Naive thymus-derived CD4-positive, alpha-beta T cell (primary cell): ENCODE measurements at regions not wholly inside any gene's neighbourhood (a gene's known extent, or its start where the extent isn't known, plus 50 kb on each side); places are given as distances from the start of the nearest gene placed in this dataset.
"Not testable (repeated sequence)": the region's sequence is repeated elsewhere in the genome, so short reads cannot be mapped to it uniquely, and the experiment has no call there.

Experiments used
- ATAC-seq: fragments of 150-1000 bp; cut with Tn5 transposase; 2 replicates; pipeline ENCODE4 v1.10.0; 2021; ENCODE audit warnings: mild to moderate bottlenecking, moderate library complexity
- CTCF ChIA-PET: fragments of 350-600 bp; sonication (Branson Sonifier 250); formaldehyde crosslinking; loops from one replicate; lab custom pipeline; 2021; ENCODE audit warnings: antibody characterized with exemption; lab: Charles Lee
- POLR2A ChIA-PET: fragments of 350-600 bp; sonication (Branson Sonifier 250); formaldehyde crosslinking; loops from one replicate; lab custom pipeline; 2021; ENCODE audit warnings: antibody characterized with exemption, inconsistent platforms; lab: Charles Lee
- DNase-seq, 9 donors: peaks; one replicate each; pipeline versions ENCODE4 v3.0.0 to v3.0.0-alpha.2; 2020 to 2022; ENCODE audit warnings: mixed read lengths in 1 of 9
- H3K27ac ChIP-seq: one replicate; pipeline ENCODE4 v1.7.0; 2013; ENCODE audit warnings: mild to moderate bottlenecking, low read depth, low read length, moderate library complexity
- H3K27me3 ChIP-seq, 2 donors: one replicate each; pipeline ENCODE4 v1.7.0; 2013; ENCODE audit warnings: low read length in 2 of 2, mild to moderate bottlenecking in 2 of 2, moderate library complexity in 2 of 2; ENCODE audit not compliant: control insufficient read depth in 2 of 2, insufficient read depth in 2 of 2
- H3K36me3 ChIP-seq, 3 experiments: 1 replicate in 2 of 3; 2 replicates in 1 of 3; pipeline ENCODE4 v1.7.0; 2013; ENCODE audit warnings: low read length in 3 of 3, mild to moderate bottlenecking in 3 of 3, moderate library complexity in 1 of 3; ENCODE audit not compliant: insufficient read depth in 3 of 3, control insufficient read depth in 2 of 3
- H3K4me1 ChIP-seq, 2 donors: one replicate each; pipeline ENCODE4 v1.7.0; 2013; ENCODE audit warnings: low read length in 2 of 2, mild to moderate bottlenecking in 2 of 2, moderate library complexity in 1 of 2; ENCODE audit not compliant: control insufficient read depth in 2 of 2, insufficient read depth in 2 of 2
- H3K4me3 ChIP-seq: 2 replicates; pipeline ENCODE4 v1.7.0; 2013; ENCODE audit warnings: mild to moderate bottlenecking, low read length
- H3K9me3 ChIP-seq, 3 experiments: 1 replicate in 2 of 3; 2 replicates in 1 of 3; pipeline ENCODE4 v1.7.0; 2013; ENCODE audit warnings: low read length in 3 of 3; ENCODE audit not compliant: control insufficient read depth in 2 of 3
- H3K27ac Mint-ChIP-seq, 9 donors: one replicate each; pipeline ENCODE4 v1.8.0; 2020 to 2022; ENCODE audit warnings: mixed read lengths in 9 of 9, mild to moderate bottlenecking in 8 of 9, moderate library complexity in 5 of 9, inconsistent platforms in 2 of 9
- H3K27me3 Mint-ChIP-seq, 5 donors: one replicate each; pipeline ENCODE4 v1.8.0; 2021 to 2022; ENCODE audit warnings: mixed read lengths in 5 of 5, mild to moderate bottlenecking in 1 of 5
- H3K36me3 Mint-ChIP-seq, 5 donors: one replicate each; pipeline ENCODE4 v1.8.0; 2020 to 2022; ENCODE audit warnings: mixed read lengths in 5 of 5, mild to moderate bottlenecking in 3 of 5, inconsistent platforms in 1 of 5
- H3K4me1 Mint-ChIP-seq, 7 donors: one replicate each; pipeline ENCODE4 v1.8.0; 2020 to 2022; ENCODE audit warnings: mixed read lengths in 7 of 7, mild to moderate bottlenecking in 3 of 7, inconsistent platforms in 1 of 7
- H3K4me3 Mint-ChIP-seq, 10 donors: one replicate each; pipeline ENCODE4 v1.8.0; 2020 to 2022; ENCODE audit warnings: mild to moderate bottlenecking in 10 of 10, mixed read lengths in 10 of 10, moderate library complexity in 6 of 10, inconsistent platforms in 2 of 10
- H3K9me3 Mint-ChIP-seq, 11 donors: one replicate each; pipeline ENCODE4 v1.8.0; 2020 to 2022; ENCODE audit warnings: mixed read lengths in 11 of 11, mild to moderate bottlenecking in 4 of 11, inconsistent platforms in 1 of 11, moderate library complexity in 1 of 11
- intact Hi-C, 2 donors: fragments of 100-400 bp; cut with micrococcal nuclease; formaldehyde crosslinking; loops; one replicate each; pipeline ENCODE4 v1.15.1; 2023

- peaks cover 6 to 31% (median 13%) of the 10 kb centered on the region in 11 donors for H3K9me3 Mint-ChIP-seq
- Histone ChIP-seq H3K36me3 (no peaks in the 10 kb centered on the region), H3K4me1 (no peaks in the 10 kb centered on the region), H3K27me3 (no peaks in the 10 kb centered on the region), H3K4me3 (no peak overlapping the region), H3K27ac (no peak overlapping the region), H3K9me3 (peaks cover 0 to 4% (median 0%) of the 10 kb centered on the region in 3 experiments)
- no peak for DNase-seq
- ChIA-PET POLR2A (no interaction called here), CTCF (no interaction called here)
- no peak overlapping the region for H3K27ac Mint-ChIP-seq
- peaks cover 7 to 55% (median 47%) of the 10 kb centered on the region in 5 donors for H3K27me3 Mint-ChIP-seq
- no peak overlapping the region for H3K4me3 Mint-ChIP-seq
- no peaks in the 10 kb centered on the region for H3K4me1 Mint-ChIP-seq
- intact Hi-C loops: no loop called here
- peaks cover 0 to 11% (median 7%) of the 10 kb centered on the region in 5 donors for H3K36me3 Mint-ChIP-seq
- no peak for ATAC-seq
These were observed 268.8 kb upstream of the DIO3 start for GRCh38 chr14:101292448-101292847.

- H3K9me3 Mint-ChIP-seq: peaks cover 6 to 37% (median 16%) of the 10 kb centered on the region in 11 donors
- no peaks in the 10 kb centered on the region for H3K36me3 ChIP-seq
- H3K4me3 ChIP-seq: no peak overlapping the region
- H3K4me1 ChIP-seq: no peaks in the 10 kb centered on the region
- no peaks in the 10 kb centered on the region for H3K4me1 Mint-ChIP-seq
- no peaks in the 10 kb centered on the region for H3K27me3 ChIP-seq
- H3K36me3 Mint-ChIP-seq: peaks cover 0 to 11% (median 7%) of the 10 kb centered on the region in 5 donors
- no peak overlapping the region for H3K27ac Mint-ChIP-seq
- ChIA-PET POLR2A (no interaction called here), CTCF (no interaction called here)
- peaks cover 0 to 4% (median 0%) of the 10 kb centered on the region in 3 experiments for H3K9me3 ChIP-seq
- H3K4me3 Mint-ChIP-seq: no peak overlapping the region
- intact Hi-C loops: no loop called here
- H3K27me3 Mint-ChIP-seq: peaks cover 7 to 60% (median 43%) of the 10 kb centered on the region in 5 donors
- DNase-seq (no peak), ATAC-seq (no peak)
- H3K27ac ChIP-seq: no peak overlapping the region
These were observed 267.7 kb upstream of the DIO3 start for GRCh38 chr14:101293605-101294004.

GRCh38 chr14:101294136-101294535 lies 267.2 kb upstream of the DIO3 start:
- Mint-ChIP-seq H3K27ac (no peak overlapping the region), H3K36me3 (peaks cover 0 to 11% (median 7%) of the 10 kb centered on the region in 5 donors), H3K27me3 (peaks cover 7 to 60% (median 38%) of the 10 kb centered on the region in 5 donors), H3K4me1 (no peaks in the 10 kb centered on the region), H3K4me3 (no peak overlapping the region), H3K9me3 (peaks cover 6 to 37% (median 16%) of the 10 kb centered on the region in 11 donors)
- H3K36me3 ChIP-seq: no peaks in the 10 kb centered on the region
- H3K4me3 ChIP-seq: no peak overlapping the region
- H3K27ac ChIP-seq: no peak overlapping the region
- intact Hi-C loops: no loop called here
- H3K27me3 ChIP-seq: no peaks in the 10 kb centered on the region
- CTCF ChIA-PET: no interaction called here
- peaks cover 0 to 4% (median 0%) of the 10 kb centered on the region in 3 experiments for H3K9me3 ChIP-seq
- no peak for ATAC-seq
- DNase-seq: no peak
- POLR2A ChIA-PET: no interaction called here
- H3K4me1 ChIP-seq: no peaks in the 10 kb centered on the region

DNA sequence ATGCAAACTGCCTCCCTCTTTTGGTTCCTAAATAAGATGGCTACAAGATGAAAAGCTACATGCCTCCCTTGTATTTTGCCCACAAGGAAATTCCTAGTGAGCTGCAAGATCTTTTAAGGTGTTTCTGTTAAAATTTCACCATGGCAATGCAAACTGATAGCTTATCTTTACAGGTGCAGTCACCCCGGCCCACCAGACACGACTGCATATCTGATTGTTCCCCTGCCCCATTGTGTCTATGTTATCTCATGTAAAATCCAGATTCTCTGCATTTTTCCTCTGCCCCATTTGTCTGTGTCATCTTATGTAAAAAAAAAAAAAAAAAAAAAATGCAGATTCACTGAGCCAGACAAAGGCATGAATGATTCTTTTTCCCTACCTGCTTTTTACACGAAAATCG lies 261.5 kb upstream of the DIO3 start:
- H3K27ac Mint-ChIP-seq, H3K9me3 ChIP-seq, H3K4me1 ChIP-seq, H3K4me1 Mint-ChIP-seq, H3K27ac ChIP-seq, H3K27me3 ChIP-seq, H3K36me3 ChIP-seq, H3K4me3 ChIP-seq, CTCF ChIA-PET, POLR2A ChIA-PET, ATAC-seq, intact Hi-C loops, DNase-seq, H3K4me3 Mint-ChIP-seq: not testable (repeated sequence)
- peaks cover 22 to 39% (median 28%) of the 10 kb centered on the region in 5 donors for H3K27me3 Mint-ChIP-seq
- peaks cover 6 to 32% (median 15%) of the 10 kb centered on the region in 11 donors for H3K9me3 Mint-ChIP-seq
- peaks cover 0 to 11% (median 7%) of the 10 kb centered on the region in 5 donors for H3K36me3 Mint-ChIP-seq

DNA sequence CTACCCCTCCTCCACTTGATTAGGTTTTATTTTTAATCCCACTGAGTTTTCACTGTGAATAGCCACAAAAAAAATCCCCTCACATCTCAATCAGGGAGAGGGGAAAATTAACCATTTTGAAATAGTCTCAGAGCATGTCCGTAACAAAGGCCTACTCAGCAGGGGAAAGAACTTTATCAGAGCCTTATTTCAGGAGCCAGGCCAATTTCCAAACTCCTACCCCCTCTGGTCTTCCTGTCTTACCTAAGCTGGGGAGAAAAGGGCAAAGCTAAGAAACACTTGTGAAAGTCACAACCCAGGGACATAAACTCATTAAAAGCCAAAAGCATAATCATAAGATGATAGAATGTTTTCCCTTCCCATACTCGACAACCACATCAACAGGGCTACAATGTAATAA lies 260.3 kb upstream of the DIO3 start:
- Mint-ChIP-seq H3K27ac (no peak overlapping the region), H3K4me3 (no peak overlapping the region), H3K9me3 (peaks cover 6 to 20% (median 11%) of the 10 kb centered on the region in 11 donors), H3K27me3 (peaks cover 17 to 34% (median 27%) of the 10 kb centered on the region in 5 donors), H3K36me3 (peaks cover 0 to 8% (median 6%) of the 10 kb centered on the region in 5 donors), H3K4me1 (no peaks in the 10 kb centered on the region)
- DNase-seq (no peak), ATAC-seq (no peak)
- H3K36me3 ChIP-seq: no peaks in the 10 kb centered on the region
- intact Hi-C loops: no loop called here
- H3K4me1 ChIP-seq: no peaks in the 10 kb centered on the region
- ChIA-PET POLR2A (no interaction called here), CTCF (no interaction called here)
- no peak overlapping the region for H3K27ac ChIP-seq
- H3K4me3 ChIP-seq: no peak overlapping the region
- H3K27me3 ChIP-seq: no peaks in the 10 kb centered on the region
- peaks cover 0 to 4% (median 0%) of the 10 kb centered on the region in 3 experiments for H3K9me3 ChIP-seq

DNA sequence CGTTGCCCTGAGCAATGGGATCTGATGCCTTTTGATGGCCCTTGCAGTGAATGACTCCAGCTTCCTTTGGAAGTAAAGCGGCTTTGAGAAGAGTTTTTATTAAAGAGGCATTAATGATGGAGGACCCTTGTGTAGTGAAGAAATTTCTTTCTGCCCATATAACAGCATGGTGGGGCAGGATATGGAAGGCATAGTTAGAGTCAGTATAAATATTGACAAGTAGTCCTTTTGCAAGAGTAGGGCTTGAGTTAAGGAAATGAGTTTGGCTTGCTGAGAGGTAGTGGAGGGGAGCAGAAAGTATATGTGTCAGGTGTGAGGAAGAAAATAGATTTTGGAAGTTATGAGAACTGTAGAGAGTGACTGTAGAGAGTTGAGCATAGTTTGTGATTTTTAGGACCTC lies 254.1 kb upstream of the DIO3 start:
- ATAC-seq, DNase-seq, H3K27ac Mint-ChIP-seq, H3K9me3 Mint-ChIP-seq, intact Hi-C loops, H3K36me3 Mint-ChIP-seq, H3K27me3 ChIP-seq, H3K4me1 ChIP-seq, POLR2A ChIA-PET, H3K4me1 Mint-ChIP-seq, H3K36me3 ChIP-seq, CTCF ChIA-PET, H3K9me3 ChIP-seq, H3K27ac ChIP-seq, H3K4me3 ChIP-seq, H3K4me3 Mint-ChIP-seq: not testable (repeated sequence)
- H3K27me3 Mint-ChIP-seq: peaks cover 0 to 16% (median 3%) of the 10 kb centered on the region in 5 donors

GRCh38 chr14:101311186-101311585 lies 250.1 kb upstream of the DIO3 start:
- DNase-seq, CTCF ChIA-PET, H3K27ac ChIP-seq, ATAC-seq, intact Hi-C loops, H3K4me1 Mint-ChIP-seq, POLR2A ChIA-PET, H3K4me1 ChIP-seq, H3K27me3 ChIP-seq, H3K4me3 ChIP-seq, H3K27ac Mint-ChIP-seq, H3K9me3 ChIP-seq, H3K4me3 Mint-ChIP-seq, H3K36me3 ChIP-seq: not testable (repeated sequence)
- peaks cover 0 to 27% (median 17%) of the 10 kb centered on the region in 5 donors for H3K27me3 Mint-ChIP-seq
- H3K9me3 Mint-ChIP-seq: peaks cover 5 to 27% (median 12%) of the 10 kb centered on the region in 11 donors
- peaks cover 0 to 16% (median 0%) of the 10 kb centered on the region in 5 donors for H3K36me3 Mint-ChIP-seq
